Medulla oblongata (tissue), 1 donor: ENCODE measurements at regions not wholly inside any gene's neighbourhood (a gene's known extent, or its start where the extent isn't known, plus 50 kb on each side); places are given as distances from the start of the nearest gene placed in this dataset.

Source experiments
- DNase-seq: peaks from one replicate; pipeline ENCODE4 v3.0.0-alpha.2; 2015; ENCODE audit errors: extremely low spot score

DNA sequence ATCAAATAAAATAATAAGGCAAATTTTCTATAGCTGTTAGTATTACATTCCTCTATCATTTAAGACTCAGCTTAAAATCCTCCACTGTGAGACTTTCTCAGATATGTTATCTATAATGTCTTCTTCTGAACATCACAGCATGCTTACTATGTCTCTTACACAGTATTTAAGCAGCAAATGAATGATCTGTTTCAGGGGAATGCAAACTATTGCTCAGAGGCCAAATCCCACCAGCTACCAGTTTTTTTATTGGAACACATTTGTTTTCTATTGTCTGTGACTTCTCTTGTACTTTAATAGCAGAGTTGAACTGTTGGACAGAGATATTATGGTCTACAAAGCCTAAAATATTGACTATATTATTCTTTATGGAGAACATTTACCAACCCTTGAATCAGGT, 59.6 kb downstream of the C3orf38 start:
- no peak for DNase-seq

DNA sequence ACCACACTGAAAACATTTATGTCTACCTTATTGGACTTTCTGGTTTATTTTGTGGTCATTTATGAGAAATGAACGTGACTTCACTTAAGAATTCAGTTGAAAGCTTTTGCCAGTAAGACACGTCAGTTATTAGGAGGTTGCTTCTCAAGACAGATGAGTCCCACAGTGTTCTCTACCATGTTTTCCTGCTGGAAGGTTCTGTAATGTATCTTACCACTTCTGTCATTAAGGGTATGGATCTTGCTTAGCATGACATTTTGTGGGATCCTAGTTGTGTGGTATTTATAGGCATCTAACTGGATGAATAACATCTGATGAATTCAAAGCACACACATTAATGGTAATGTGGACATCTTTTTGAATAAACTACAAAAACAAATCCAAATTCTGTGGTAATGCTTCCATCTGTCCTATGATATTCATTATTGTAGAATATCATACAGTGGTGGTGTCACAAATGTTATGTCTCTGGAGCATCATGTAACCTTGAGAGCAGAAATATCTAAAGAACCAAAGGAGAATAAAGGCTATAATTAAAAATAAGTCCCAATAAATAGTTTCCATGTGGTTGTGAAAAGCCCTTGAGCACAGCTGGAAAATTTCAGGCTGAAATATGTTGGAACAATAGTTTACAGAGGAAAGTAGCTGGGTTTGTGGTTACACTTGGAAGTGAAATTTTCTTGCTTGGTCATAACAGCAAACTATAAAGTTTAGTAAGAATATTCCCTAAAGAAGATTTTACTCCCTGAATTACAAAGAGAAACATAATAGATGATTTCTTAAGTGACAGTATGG, 61.5 kb downstream of the C3orf38 start:
- DNase-seq, result no peak

DNA sequence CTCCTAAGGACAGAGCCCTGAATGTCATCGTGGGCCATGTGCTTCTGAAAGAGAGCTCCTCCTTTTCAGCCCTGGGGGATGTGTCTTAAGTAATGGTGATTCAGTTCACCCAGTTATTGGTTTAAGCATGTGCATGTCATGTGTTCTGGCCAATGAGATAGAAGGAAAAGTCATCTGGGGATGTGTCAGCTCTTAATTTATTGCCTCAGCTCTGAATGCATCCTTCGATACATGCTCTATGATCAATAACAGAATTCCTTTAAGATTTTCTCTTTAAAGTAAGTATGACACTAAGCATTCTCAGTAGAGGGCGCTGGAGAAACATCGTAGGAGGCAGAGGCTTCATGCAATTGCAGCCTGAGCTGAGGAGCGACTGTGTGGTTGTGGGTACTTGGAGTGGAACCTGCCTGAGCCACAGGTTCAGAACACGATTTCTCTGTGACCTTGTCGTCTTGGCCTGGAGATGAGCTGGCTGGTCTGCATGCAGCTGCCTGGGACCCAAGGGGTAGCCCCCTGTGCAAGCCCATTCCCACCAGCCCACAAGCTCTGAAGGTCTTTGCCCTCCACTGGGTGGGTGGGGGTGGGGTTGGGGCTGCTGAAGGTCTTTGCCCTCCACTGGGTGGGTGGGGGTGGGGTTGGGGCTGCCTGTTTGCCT, 69.5 kb downstream of the C3orf38 start:
- peak; percentile 70 for DNase-seq

DNA sequence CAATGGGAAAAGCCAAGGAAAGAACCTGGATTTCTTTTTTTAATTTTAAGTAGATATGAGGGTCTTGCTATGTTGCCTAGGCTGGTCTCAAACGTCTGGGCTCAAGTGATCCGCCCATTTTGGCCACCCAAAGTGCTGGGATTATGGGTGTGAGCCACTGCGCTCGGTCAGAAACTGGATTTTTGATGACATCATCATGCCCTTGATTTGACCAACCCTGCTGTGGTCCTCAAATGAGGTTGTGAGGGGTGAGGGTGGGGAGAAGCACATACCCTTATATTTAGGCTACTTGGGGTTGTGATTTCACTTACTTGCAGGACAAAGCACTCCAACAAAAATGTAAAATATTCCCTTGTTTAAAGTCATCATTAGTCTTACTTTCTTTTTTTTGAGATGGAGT, 70.4 kb downstream of the C3orf38 start:
- no peak for DNase-seq

DNA sequence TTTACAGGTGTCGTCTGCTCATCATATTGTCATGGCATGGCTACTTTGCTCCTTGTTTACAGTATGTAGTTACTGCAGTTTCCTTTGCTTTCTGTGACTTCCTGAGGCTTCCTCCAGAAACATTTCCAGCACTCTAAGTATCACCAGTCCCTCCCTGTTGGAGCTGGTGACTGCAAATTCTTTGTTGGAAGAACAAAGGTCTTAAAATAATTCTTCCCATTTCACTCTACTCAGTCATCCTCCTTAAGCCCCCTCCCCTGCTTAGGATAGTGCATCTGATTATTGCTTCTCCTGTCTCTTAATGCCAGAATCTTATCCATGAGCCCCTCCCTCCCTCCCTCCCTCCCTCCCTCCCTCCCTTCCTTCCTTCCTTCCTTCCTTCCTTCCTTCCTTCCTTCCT, 72.0 kb downstream of the C3orf38 start:
- no peak for DNase-seq

DNA sequence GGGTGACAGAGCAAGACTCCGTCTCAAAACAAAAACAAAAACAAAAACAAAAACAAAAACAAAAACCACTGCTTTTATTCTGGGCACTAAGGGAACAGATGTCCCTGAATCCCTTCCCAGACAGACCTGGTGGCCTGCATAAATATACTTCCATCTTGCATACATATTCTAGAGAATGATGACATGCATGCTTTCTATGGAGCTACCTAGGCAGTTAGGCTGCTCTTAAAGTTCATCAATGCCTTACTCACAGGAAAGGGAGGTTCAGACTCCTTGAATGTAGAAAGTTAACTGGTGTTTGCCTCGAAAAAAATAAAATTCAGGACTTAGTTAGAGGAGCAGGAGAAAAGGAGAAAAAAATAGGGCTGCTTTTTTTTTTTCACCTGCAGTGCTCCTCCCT, 72.6 kb downstream of the C3orf38 start:
- DNase-seq, result no peak

DNA sequence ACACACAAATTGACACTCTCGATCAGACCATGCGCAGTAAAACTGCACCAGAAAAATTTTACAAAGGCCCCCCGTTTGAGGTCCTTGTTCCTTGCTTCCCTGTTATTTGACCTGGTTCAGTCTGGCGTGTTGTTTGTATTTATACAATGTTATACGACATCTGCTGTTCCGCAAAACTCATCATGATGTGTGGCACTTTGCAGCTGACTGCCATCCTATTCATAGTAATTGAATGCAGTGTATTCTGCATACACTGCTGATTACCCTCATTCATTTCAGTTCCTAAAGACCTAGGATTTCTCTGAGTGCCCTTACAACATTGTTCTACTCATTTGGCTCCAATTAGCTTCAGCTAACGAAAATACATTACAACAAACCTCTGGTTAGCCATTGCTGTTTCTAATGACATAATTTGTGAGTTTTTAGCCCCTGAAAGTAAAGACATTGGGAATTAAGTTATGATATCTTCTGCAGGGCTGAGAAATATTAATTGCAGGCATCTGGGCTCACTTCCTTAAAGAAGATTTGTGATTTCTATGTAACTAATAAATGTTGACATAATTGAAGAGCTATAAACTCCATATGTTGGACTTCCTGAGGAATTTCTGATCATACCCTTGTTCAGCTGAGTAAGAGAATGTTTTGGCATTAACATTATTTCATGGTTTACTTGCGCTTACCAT, 75.7 kb downstream of the C3orf38 start:
- DNase-seq, result no peak

DNA sequence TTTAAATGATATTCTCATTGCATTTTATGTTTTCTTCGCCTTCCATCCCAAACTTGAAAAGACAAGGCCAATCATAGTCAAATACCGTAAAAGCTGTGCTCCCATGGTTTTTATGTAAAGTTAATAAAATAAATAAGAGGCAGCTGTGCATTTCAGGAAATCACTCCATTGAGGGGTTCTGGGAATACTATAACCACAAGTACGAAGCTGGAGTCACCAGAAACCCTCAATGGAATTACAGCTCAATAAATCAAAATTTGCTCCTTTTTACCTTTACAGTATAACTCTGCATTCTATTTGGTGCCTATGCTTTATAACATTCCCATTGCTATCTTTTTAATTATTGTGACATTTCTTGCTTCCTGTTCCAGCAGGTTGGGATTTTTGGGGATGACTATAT, 77.2 kb downstream of the C3orf38 start:
- DNase-seq, result no peak

DNA sequence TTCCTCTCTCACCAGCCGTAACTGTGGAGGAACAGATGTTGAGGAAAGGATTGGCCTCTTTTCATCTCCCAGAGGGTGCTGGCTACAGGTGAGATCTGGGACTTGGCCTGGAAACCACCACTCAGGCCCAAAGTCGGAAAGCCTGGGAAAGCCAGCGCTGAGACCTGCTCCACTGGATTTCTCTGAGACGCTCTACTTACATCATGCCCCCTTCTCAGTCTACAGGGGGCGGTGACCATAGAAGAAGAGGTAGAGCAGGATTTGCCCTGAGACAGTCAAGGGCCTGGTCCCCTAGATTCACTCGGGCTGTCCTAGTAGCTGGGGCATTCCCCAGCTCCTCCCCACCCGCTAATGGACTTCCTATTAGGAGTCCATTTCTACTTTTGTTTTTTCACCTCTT, 80.9 kb downstream of the C3orf38 start:
- DNase-seq, result no peak

DNA sequence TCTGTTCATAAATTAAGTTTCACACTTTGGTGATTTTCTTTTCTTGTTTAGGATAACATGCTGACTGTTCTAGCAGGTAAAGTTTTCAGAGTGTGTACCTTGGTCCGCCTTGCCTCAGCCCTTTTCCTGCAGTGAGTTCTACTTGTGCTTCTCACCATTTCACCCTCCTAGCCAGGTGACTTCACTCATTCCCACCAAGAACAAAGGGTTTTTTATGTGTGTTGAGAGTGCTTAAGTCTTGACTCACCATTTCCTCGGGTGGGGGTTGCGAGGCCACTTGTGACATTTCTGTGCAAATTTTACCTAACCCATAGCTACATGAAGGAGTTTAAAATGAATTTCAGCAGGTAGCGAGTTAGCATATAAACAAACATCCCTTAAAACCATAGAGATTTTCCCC, 81.4 kb downstream of the C3orf38 start:
- DNase-seq, result no peak

DNA sequence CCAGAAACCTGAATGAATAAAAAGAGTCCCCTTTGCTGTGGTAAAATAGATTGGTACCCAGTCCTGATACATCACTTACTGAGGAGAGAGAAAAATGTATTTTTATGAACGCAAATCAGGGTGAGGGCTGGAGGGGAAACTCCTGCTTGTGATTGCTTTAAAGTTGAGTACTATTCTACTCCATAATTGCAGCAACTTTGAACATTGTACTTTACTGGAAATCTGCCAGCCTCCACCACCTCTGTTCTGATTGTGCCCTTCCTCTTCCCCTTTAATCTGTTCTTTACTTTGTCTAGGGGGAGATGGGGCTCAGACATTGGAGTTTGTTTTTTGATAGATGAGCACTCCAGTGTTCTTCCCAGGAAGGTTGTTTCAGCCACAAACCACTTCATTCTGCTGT, 81.9 kb downstream of the C3orf38 start:
- DNase-seq, result no peak

DNA sequence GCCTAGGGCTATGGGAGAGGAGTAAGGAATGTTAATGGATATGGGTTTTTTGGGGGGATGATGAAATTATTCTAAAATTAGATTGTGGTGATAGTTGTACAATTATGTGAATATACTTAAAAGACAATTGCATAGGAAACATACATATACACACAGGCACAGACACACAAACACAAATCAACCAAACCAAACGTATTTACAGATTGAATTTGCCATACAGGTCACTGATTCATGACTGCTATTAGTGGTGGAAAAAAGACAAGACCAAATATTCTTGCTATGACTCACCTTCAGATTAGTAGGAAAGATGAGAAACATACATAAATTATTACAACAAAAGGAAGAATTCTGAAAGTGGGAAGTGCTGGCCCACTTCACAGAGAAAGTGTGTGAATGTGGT, 85.3 kb downstream of the C3orf38 start:
- no peak for DNase-seq

DNA sequence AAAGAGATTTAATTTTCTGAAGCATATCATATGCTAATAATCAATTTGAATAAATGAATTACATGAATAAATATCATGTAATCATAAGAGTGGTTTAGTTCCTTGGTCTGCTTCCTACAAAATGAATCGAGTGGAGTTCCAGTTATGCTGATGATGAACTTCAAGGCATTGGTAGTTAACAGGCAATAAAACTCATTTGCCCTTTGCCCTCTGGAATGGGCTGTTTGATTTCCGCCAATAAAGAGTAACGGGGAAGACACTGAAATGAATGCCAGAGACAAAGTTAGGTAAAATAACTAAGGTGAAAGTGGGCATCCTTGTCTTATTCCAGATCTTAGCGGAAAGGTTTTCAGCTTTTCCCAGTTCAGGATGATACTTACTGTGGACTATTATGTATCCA, 90.1 kb downstream of the C3orf38 start:
- DNase-seq, result no peak

DNA sequence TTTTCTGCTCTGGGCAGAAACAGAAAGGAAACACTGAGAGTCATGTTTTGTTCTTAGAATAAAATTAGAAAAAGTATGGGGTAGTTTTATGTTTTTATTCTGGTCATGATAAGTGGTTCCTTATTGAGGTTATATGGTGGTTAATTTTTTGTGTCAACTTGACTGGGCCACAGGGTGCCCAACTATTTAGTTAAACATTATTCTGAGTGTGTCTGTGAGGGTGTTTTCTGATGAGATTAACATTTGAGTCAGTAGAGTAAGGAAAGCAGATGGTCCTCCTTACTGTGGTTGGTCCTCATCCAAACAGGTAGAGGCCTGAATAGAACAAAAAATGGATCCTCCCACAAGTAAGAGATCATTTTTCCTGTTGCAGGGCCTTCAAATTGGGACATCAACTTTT, 98.9 kb downstream of the C3orf38 start:
- no peak for DNase-seq

DNA sequence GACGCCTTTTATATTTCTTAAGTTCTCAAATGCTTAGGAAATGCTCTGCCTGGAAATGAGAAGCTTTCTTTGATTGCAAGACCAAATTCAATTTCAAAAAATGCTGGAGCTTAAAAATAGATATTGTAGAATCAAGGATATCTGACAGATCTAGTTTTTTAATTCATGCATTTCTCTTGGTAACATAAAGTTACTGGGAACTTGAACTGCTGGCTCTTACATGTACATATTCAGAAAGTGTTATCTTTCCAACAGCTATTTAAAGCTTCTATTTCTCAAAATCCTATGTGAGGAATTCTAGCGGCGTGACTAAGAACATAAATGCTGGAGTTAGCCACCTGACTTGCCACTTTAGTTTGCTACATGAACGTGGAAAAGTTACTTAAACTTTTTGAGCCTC, 109.3 kb downstream of the C3orf38 start:
- DNase-seq, result no peak

DNA sequence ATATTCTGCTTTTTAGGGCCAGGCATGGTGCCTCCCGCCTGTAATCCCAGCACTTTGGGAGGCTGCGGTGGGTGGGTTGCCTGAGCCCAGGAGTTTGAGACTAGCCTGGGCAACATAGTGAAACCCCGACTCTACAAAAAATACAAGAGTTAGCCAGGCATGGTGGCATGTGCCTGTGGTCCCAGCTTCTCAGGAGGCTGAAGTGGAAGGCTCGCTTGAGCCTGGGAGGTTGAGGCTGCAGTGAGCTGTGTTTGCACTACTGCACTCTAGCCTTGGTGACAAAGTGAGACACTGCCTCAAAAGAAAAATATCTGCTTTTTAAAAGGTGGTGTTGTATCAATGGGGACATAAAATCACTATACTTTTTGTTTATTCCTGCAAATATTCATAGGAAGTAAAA, 112.8 kb downstream of the C3orf38 start:
- DNase-seq, result no peak

DNA sequence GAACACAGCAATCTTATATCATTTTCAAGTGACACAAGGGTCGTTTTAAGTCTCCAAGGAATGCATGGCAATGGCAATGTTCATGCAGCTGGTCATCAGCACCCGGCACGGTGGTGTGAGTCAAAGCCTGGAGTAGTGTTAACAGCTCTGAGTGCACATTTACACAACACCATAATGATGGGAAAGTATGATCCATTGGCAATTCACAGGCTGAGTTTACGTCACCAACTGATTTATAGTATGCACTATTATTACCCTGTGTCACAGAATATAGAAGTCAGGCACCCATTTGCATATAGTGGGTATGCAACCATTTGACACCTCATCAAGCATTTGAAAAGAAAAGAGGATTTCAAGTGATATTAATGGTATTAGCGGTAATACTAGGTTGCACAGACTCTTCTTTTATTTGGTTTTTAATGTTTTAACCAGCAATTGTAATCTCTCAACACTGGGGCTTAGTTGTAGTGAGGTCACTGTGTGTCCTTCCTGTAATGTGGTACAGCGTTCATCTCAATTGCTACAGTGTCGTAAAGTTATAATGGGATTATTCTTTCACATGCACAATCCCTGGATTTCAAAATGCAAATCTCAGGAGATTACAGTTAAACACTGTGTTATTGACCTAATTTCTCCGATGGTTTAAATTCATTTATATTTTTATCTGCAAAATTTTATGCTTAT, 113.8 kb downstream of the C3orf38 start:
- peak; percentile 7 for DNase-seq

DNA sequence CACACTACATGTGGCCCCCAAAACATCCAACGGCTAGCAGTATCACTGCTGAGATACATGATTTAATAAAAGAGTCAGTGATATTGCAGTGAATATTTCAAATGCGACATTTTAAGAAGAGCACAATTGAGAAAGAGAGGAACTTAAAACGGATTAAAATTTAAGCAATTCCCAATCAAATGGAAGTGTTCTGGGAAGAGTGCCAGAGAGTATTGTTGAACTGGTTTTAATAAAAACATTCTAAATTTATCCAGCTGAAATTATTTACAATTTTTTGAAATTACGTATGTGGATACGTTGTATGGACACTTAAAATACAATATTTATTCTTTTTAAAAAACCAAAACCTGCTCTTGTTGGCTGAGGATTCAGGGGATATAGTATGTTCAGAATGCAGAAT, 117.7 kb downstream of the C3orf38 start:
- DNase-seq, result no peak

DNA sequence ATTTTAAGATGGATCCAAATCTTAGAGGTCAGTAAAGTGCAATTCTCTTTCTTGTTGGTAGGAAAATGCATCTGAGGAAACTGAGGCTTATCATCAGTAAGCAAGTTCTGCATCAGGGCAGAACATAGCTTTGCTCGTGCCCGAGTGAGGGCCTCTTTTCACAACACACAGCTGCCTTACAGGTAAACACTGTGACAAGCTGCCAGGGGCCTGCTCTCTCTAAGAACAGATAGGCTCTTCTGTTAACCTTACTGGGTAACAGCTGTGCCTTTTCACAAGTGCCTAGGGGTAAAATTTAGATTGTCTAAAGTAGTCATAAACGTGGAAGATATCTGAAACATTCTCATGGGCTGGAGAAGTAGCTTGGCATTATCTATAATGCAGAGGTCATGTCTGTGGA, 118.1 kb downstream of the C3orf38 start:
- DNase-seq, result no peak

DNA sequence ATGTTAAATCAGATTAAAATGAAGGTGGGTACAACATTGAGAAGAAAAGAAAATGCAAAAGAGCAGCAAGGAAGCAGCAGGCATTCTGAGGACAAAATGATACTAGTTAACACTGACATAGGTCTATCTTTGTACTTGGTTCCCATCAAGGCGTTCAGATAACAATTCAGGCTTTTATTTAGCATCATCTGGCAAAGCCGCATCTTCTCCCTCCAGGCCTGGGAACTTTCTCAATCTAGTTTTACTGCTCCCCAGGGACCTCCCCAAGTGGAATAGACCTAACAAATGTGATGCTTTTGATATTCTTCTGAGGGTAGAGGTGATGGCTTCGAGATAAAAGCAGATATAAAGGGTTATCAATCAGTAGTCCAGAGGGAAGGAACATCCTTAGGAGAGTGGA, 130.6 kb downstream of the C3orf38 start:
- no peak for DNase-seq

DNA sequence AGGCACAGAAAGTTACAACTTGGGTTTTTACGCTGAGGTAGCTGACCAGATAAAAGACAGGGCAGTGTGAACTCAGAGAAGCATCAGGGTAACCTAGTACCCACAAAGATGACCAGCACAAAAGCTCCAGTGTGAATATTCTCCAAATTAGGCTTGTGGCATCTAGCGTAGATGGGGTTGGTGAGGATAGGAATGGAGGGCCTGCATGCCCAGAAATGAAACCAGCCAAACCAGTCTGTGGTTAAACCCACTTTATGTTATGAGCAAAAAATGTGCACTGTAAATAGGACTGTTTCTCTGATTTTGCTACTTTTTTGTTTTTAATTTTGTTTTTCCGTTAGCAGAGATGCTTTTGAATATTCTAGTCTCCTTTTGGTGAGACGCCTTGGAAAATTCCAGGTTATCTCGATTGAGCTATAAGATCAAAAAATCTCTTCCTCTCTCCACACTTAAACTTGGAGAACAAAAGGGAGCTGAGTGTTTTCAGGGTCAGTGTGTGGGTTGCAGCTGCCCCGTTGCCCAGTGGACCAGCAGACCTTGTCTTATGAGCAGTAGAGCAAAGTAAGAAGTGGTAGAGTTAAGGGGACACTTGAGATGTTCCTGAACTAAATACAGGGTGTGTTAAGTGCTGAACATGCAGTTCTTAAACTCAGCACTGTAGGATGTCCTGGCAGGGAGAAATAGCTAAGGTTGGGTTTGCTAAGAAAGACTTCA, 132.9 kb downstream of the C3orf38 start:
- no peak for DNase-seq

DNA sequence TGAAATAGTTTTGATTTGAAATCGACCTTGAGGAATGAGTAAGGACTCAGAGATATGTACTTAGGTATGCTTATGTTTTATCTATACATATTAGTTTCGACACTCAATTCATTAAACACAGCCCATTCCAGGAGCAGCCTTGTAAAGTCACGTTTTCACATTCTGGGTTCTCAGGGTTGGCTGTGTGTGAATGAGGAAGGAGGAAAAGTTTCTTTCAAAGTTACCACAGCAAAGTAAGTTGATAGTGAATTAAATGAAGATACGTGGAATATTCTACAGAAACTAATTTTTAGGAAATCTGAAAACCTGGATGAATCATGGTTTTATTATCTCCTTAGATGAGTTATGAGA, 133.5 kb downstream of the C3orf38 start:
- DNase-seq, result no peak
